ENCODE measurements at regions not wholly inside any gene's neighbourhood (a gene's known extent, or its start where the extent isn't known, plus 50 kb on each side); places are given as distances from the start of the nearest gene placed in this dataset.

DNA sequence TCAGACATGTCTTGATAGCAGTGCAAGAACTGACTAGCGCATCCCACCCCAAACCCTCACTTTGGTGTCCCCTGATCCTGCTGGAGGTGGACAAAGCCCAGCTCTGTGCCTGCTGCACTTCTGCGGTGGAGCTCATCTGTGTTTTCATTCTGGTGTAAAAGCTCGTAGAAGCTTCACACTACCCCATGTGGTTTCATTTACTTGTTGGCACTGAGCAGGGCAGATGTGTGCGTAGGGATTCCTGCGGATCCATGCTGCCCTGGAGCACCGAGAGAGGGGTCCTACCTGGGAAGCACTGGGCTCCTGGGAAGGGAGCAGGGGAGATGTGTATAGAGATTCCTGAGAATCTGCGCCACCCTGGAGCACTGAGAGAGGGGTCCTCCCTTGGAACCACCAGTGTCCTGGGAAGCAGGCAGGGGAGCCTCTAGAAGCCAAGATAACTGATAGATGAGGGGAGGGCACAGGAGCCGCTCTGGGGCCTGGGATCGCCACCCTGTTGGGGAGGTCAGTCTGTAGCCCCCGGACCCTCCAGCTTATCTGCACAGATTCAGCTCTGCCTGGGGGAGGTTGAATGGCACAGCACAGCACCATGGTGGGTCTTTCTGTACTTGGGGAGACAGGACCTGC, 106.9 kb upstream of the OTOS start:
- DNase-seq (ENCODE audit: low read depth), result no peak
- no peak overlapping the region for H3K4me3 ChIP-seq (ENCODE audit: low read depth, low read length)
- TF ChIP-seq, protein P1, sequence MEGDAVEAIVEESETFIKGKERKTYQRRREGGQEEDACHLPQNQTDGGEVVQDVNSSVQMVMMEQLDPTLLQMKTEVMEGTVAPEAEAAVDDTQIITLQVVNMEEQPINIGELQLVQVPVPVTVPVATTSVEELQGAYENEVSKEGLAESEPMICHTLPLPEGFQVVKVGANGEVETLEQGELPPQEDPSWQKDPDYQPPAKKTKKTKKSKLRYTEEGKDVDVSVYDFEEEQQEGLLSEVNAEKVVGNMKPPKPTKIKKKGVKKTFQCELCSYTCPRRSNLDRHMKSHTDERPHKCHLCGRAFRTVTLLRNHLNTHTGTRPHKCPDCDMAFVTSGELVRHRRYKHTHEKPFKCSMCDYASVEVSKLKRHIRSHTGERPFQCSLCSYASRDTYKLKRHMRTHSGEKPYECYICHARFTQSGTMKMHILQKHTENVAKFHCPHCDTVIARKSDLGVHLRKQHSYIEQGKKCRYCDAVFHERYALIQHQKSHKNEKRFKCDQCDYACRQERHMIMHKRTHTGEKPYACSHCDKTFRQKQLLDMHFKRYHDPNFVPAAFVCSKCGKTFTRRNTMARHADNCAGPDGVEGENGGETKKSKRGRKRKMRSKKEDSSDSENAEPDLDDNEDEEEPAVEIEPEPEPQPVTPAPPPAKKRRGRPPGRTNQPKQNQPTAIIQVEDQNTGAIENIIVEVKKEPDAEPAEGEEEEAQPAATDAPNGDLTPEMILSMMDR (IDR thresholded peaks at IDR 0.05; ENCODE audit: low read depth, low read length, missing control alignments), result no peak

DNA sequence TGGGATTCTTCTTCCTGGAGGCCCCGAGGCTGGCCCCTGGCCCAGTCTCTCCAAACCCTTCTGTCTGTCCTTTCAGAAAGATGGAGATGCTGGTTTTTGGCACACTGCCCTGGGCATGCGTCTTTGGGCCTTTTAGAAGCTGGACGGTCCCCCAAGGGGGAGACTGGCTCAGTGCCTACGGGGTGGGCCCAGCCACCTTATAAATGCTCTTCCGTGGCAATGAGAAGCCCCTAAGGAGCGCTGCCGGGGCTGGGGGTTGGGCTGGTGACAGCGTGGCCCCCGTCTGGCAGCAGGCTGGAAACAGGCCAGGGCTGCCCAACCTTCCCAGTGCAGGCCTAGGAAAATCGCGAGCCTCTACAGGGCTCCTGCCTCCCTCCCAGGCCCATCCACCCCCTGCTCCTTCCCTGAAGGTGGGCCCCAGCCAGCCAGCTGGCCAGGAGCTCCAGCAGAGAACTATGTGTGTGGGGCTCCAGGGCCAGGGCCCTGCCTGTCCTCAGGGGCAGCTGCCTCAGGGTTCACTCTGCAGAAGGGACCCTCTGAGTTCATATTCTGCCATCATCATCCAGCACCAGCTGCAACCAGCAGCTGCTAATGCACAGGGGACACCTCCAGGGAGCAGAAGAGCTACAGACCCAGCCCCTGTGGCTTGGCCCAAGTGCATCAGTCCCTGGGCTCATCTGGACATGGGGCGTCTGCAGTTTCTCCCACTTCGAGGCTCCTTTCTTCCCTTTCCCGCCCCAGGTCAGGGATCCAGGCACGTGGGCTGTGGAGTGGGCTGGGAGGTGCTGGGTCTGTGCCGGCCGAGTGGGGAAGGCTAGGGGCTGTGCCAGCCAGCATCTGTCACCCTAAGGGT, 107.6 kb upstream of the OTOS start:
- H3K4me3 ChIP-seq (ENCODE audit: low read depth, low read length), result no peak overlapping the region
- DNase-seq (ENCODE audit: low read depth), result no peak
- TF ChIP-seq, protein P1 (IDR thresholded peaks at IDR 0.05; ENCODE audit: low read depth, low read length, missing control alignments), result no peak

DNA sequence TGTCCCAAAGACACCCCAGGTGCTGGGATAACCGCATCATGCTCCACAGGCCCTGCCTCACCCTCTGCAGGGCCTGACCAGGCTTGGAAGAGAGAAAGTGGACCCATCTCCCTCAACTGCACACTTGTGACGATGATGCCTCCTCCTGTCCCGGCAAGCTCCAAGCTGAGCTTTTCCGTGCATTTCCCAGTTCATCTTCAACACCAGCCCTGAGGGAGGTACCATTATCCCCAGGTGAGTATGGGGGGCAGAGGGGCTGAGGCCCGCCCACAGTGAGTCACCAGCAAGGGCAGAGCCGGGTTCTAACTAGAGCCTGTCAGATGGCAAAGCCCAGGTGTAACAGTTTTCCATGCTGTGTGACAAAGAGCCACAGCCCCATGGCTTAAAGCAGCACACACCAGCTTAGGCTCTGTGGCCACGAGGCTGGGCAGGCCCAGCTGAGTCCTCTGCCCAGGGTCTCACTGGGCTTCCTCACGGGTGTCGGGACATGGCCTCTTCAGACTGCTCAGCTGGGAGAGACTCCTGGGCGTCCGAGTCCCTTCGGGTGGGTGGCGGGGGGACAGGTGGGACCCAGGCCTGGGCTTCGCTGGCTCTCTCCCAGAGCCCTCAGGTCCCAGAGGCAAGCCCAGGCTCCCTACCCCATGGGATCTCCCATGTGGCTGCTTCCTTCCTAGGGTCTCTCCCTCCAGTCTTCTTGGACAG, 108.4 kb upstream of the OTOS start:
- no peak for DNase-seq (ENCODE audit: low read depth)
- H3K4me3 ChIP-seq (ENCODE audit: low read depth, low read length), result no peak overlapping the region
- TF ChIP-seq, protein P1 (IDR thresholded peaks at IDR 0.05; ENCODE audit: low read depth, low read length, missing control alignments), result no peak

DNA sequence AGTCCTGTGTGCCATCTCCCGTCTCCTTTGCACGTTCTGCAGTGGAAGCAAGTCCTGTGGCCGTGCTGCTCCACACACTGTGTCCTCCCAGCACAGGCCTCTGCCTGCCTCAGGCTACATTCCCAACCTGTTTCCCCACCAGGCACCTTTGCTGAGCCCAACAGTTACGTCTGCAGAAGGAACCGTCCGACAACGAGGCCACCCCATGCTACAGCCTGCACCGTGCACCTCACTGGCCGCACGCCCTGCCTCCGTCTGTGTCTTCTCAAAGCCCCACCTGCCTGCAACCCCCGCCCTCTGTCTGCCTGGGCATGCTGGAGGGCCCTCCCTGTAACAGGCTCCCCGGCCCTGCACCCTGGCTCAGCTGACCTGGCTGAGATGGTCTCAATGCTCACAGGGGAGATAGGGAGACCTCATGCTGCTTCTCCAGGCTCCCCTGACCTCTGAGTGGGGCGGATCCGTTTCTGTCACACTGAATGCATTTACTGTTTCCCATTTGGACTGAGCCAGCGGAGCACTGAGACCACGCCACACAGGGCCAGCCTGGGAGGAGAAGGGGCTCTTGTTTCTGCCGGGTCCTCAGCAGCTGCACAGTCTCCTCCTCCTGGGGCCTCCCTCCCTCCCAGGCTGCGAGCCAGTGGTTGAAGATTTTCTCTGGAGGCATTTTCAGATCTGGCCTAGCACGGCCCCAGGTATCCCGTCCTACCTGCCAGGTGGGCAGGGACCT, 109.1 kb upstream of the OTOS start:
- no peak for DNase-seq (ENCODE audit: low read depth)
- TF ChIP-seq, protein P1 (IDR thresholded peaks at IDR 0.05; ENCODE audit: low read depth, low read length, missing control alignments), result no peak
- H3K4me3 ChIP-seq (ENCODE audit: low read depth, low read length), result no peak overlapping the region

DNA sequence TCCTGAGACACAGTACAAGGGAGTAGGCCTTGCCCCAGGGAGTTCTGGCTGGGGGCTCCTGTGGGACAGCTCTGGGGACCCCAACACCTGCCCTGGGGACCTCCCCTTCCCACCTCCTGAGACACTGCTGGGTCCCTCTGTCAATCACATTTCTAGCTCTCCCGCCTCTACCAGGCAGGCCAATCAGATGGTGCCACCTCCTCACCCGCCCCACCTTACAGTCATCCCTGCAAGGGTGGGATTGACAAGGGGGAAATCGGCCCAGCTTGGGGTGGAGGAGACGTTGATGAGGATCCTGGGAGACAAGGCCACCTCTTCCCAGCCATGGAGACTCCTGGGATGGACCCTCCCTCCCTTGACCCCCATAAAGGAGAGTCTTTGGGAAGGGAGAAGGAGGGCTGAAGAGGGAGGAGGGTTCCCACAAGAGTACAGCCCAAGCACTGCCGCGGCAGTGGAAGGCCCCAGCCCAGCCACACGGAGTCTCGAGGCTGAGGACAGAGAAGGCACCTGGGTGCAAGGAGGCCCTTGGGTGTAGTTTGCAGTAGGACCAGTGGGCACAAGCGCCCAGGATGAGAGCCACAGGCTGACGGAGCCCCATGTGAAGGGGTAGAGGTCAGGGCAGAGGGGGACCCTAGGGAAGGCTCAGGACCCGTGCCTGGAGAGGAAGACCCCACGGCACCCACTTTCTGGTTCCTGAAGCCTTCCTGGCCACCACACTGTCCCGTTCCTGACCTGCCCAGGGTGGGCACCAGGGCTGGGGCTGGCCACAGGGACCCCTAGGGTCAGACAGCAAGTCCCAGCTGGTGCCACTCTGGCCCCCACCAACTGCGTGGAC, 109.9 kb upstream of the OTOS start:
- H3K4me3 ChIP-seq (ENCODE audit: low read depth, low read length), result no peak overlapping the region
- DNase-seq (ENCODE audit: low read depth), result no peak
- TF ChIP-seq, protein P1 (IDR thresholded peaks at IDR 0.05; ENCODE audit: low read depth, low read length, missing control alignments), result no peak
